ENCODE measurements at regions not wholly inside any gene's neighbourhood (a gene's known extent, or its start where the extent isn't known, plus 50 kb on each side); places are given as distances from the start of the nearest gene placed in this dataset.

GRCh38 chr11:34727228-34727737 lies 106.4 kb downstream of the EHF start:
- H3K4me3 ChIP-seq (ENCODE audit: control extremely low read depth in 1 of 5, extremely low read depth in 1 of 5, insufficient read depth in 1 of 5, low read depth in 2 of 5, low read length in 4 of 5), result no peak overlapping the region
- H3K9me3 Mint-ChIP-seq (ENCODE audit: insufficient read depth), result no peaks in the 10 kb centered on the region
- ATAC-seq (ENCODE audit: low read depth), result no peak
- no peak overlapping the region for H3K9ac ChIP-seq (ENCODE audit: low read length)
- no peaks in the 10 kb centered on the region for H3K4me1 ChIP-seq (ENCODE audit: control insufficient read depth in 2 of 2, insufficient read depth in 2 of 2, low read length in 2 of 2)
- H3K4me2 ChIP-seq (replicated peaks; ENCODE audit: low read depth, low read length, poor library complexity, severe bottlenecking), result no peak overlapping the region
- H3K4me3 Mint-ChIP-seq, result no peak overlapping the region
- peaks cover 0 to 4% (median 2%) of the 10 kb centered on the region in 4 experiments for H3K27me3 ChIP-seq (replicated peaks in 1 of 4; ENCODE audit: control extremely low read depth in 1 of 4, control insufficient read depth in 3 of 4, insufficient read depth in 4 of 4, low read length in 3 of 4)
- no CpG with 5 or more reads among the region's 1 CpG for WGBS (ENCODE audit: insufficient coverage)
- ChIA-PET CTCF (no interaction called here), POLR2A (no interaction called here)
- H3K27ac Mint-ChIP-seq, result no peak overlapping the region
- peaks cover 19% of the 10 kb centered on the region for H3K27me3 Mint-ChIP-seq
- no peaks in the 10 kb centered on the region for H3K36me3 ChIP-seq (replicated peaks in 1 of 2; ENCODE audit: control extremely low read depth in 1 of 2, control insufficient read depth in 1 of 2, extremely low read depth in 1 of 2, insufficient read depth in 2 of 2, low read length in 1 of 2)
- H3K27ac ChIP-seq (ENCODE audit: low read length in 2 of 2), result no peak overlapping the region
- H2AFZ ChIP-seq (ENCODE audit: insufficient read depth, low read depth, low read length, poor library complexity, severe bottlenecking), result no peak overlapping the region
- no peaks in the 10 kb centered on the region for H3K4me1 Mint-ChIP-seq
- TF ChIP-seq CTCF (IDR thresholded peaks at IDR 0.05) (no peak), EZH2 (IDR thresholded peaks at IDR 0.05; ENCODE audit: borderline replicate concordance, insufficient read depth, low read depth, low read length, poor library complexity, severe bottlenecking) (no peak)
- H3K9me3 ChIP-seq (ENCODE audit: control extremely low read depth in 1 of 3, control insufficient read depth in 2 of 3, insufficient read depth in 1 of 3, low read length in 2 of 3), result peaks cover 0 to 1% (median 0%) of the 10 kb centered on the region in 3 donors
- no peaks in the 10 kb centered on the region for H3K79me2 ChIP-seq (ENCODE audit: control insufficient read depth, insufficient read depth, low read length)
- no peak for DNase-seq
- no peaks in the 10 kb centered on the region for H4K20me1 ChIP-seq (ENCODE audit: control insufficient read depth, insufficient read depth, low read length, poor library complexity, severe bottlenecking)
- intact Hi-C loops (cut with micrococcal nuclease), result no loop called here

- Histone ChIP-seq H3K9me3 (ENCODE audit: control extremely low read depth in 1 of 3, control insufficient read depth in 2 of 3, insufficient read depth in 1 of 3, low read length in 2 of 3) (peaks cover 0 to 1% (median 0%) of the 10 kb centered on the region in 3 donors), H3K27me3 (replicated peaks in 1 of 4; ENCODE audit: control extremely low read depth in 1 of 4, control insufficient read depth in 3 of 4, insufficient read depth in 4 of 4, low read length in 3 of 4) (no peaks in the 10 kb centered on the region), H3K4me2 (replicated peaks; ENCODE audit: low read depth, low read length, poor library complexity, severe bottlenecking) (no peak overlapping the region), H3K36me3 (replicated peaks in 1 of 2; ENCODE audit: control extremely low read depth in 1 of 2, control insufficient read depth in 1 of 2, extremely low read depth in 1 of 2, insufficient read depth in 2 of 2, low read length in 1 of 2) (no peaks in the 10 kb centered on the region), H3K27ac (ENCODE audit: low read length in 2 of 2) (no peak overlapping the region), H2AFZ (ENCODE audit: insufficient read depth, low read depth, low read length, poor library complexity, severe bottlenecking) (no peak overlapping the region), H3K4me1 (ENCODE audit: control insufficient read depth in 2 of 2, insufficient read depth in 2 of 2, low read length in 2 of 2) (no peaks in the 10 kb centered on the region), H3K79me2 (ENCODE audit: control insufficient read depth, insufficient read depth, low read length) (no peaks in the 10 kb centered on the region), H3K9ac (ENCODE audit: low read length) (no peak overlapping the region), H4K20me1 (ENCODE audit: control insufficient read depth, insufficient read depth, low read length, poor library complexity, severe bottlenecking) (no peaks in the 10 kb centered on the region), H3K4me3 (ENCODE audit: control extremely low read depth in 1 of 5, extremely low read depth in 1 of 5, insufficient read depth in 1 of 5, low read depth in 2 of 5, low read length in 4 of 5) (no peak overlapping the region)
- TF ChIP-seq CTCF (IDR thresholded peaks at IDR 0.05) (no peak), EZH2 (IDR thresholded peaks at IDR 0.05; ENCODE audit: borderline replicate concordance, insufficient read depth, low read depth, low read length, poor library complexity, severe bottlenecking) (no peak)
- DNase-seq, result no peak
- Mint-ChIP-seq H3K9me3 (ENCODE audit: insufficient read depth) (no peaks in the 10 kb centered on the region), H3K27ac (no peak overlapping the region), H3K27me3 (peaks cover 6% of the 10 kb centered on the region), H3K4me3 (no peak overlapping the region), H3K4me1 (no peaks in the 10 kb centered on the region)
- intact Hi-C loops (cut with micrococcal nuclease), result no loop called here
- CTCF ChIA-PET, result no interaction called here
- no peak for ATAC-seq (ENCODE audit: low read depth)
- POLR2A ChIA-PET, result no interaction called here
- no CpG with 5 or more reads among the region's 1 CpG for WGBS (ENCODE audit: insufficient coverage)
Observed at GRCh38 chr11:34724973-34725372, 104.1 kb downstream of the EHF start.
